NOMO-1 treated with dmso at 0.1 percent for 144 hours (cell line): ENCODE measurements at regions not wholly inside any gene's neighbourhood (a gene's known extent, or its start where the extent isn't known, plus 50 kb on each side); places are given as distances from the start of the nearest gene placed in this dataset.
"Not testable (repeated sequence)": the region's sequence is repeated elsewhere in the genome, so short reads cannot be mapped to it uniquely, and the experiment has no call there.

ENCODE experiments used
- DNase-seq: peaks from one replicate; lab custom pipeline; 2025; ENCODE audit not compliant: unreplicated experiment; lab: John Stamatoyannopoulos, UW

- no peak for DNase-seq
Observed at GRCh38 chr5:26003966-26004365, 1034.4 kb downstream of the CDH9 start.

- no peak for DNase-seq
Observed at GRCh38 chr5:25995209-25995608, 1043.2 kb downstream of the CDH9 start.

- no peak for DNase-seq
Observed at GRCh38 chr5:25993701-25994100, 1044.7 kb downstream of the CDH9 start.

- DNase-seq, result no peak
Observed at GRCh38 chr5:25991639-25992038, 1046.7 kb downstream of the CDH9 start.

- no peak for DNase-seq
Observed at GRCh38 chr5:25990771-25991170, 1047.6 kb downstream of the CDH9 start.

GRCh38 chr5:25979086-25979485 is 1059.3 kb downstream of the CDH9 start:
- no peak for DNase-seq

GRCh38 chr5:25975885-25976284 is 1062.5 kb downstream of the CDH9 start:
- DNase-seq, result no peak

- no peak for DNase-seq
Observed at GRCh38 chr5:25974451-25974850, 1063.9 kb downstream of the CDH9 start.

- DNase-seq, result no peak
Observed at GRCh38 chr5:25970906-25971489, 1067.4 kb downstream of the CDH9 start.

- not testable (repeated sequence) for DNase-seq
Observed at GRCh38 chr5:25969042-25969441, 1069.3 kb downstream of the CDH9 start.

GRCh38 chr5:25964009-25964372 is 1074.4 kb downstream of the CDH9 start:
- no peak for DNase-seq

- no peak for DNase-seq
Observed at GRCh38 chr5:25963251-25964008, 1075.0 kb downstream of the CDH9 start.

- DNase-seq, result peak; percentile 19
Observed at GRCh38 chr5:25955337-25955736, 1083.0 kb downstream of the CDH9 start.

- DNase-seq, result no peak
Observed at GRCh38 chr5:25950681-25951080, 1087.7 kb downstream of the CDH9 start.

GRCh38 chr5:25948278-25948677 is 1090.1 kb downstream of the CDH9 start:
- DNase-seq, result no peak

- DNase-seq, result no peak
Observed at GRCh38 chr5:25944786-25945185, 1093.6 kb downstream of the CDH9 start.

GRCh38 chr5:25909163-25909562 is 1129.2 kb downstream of the CDH9 start:
- no peak for DNase-seq

- DNase-seq, result no peak
Observed at GRCh38 chr5:25905646-25906045, 1132.7 kb downstream of the CDH9 start.

GRCh38 chr5:25892211-25892610 is 1146.2 kb downstream of the CDH9 start:
- DNase-seq, result no peak

- no peak for DNase-seq
Observed at GRCh38 chr5:25891691-25892090, 1146.7 kb downstream of the CDH9 start.

GRCh38 chr5:25881318-25882036 is 1156.9 kb downstream of the CDH9 start:
- no peak for DNase-seq

- DNase-seq, result no peak
Observed at GRCh38 chr5:25863811-25864210, 1174.6 kb downstream of the CDH9 start.
